A549 (cell line): ENCODE measurements at regions not wholly inside any gene's neighbourhood (a gene's known extent, or its start where the extent isn't known, plus 50 kb on each side); places are given as distances from the start of the nearest gene placed in this dataset.

Experiments
- ATAC-seq, 2 experiments: fragments of 200-7000 bp in 1 of 2; fragments of >200 bp in 1 of 2; cut with Nextera tagmentation in 1 of 2; cut with Tn5 transposase in 1 of 2; 3 replicates each; pipeline versions ENCODE4 v1.8.0 to v1.9.1; 2018 to 2020; ENCODE audit warnings: mild to moderate bottlenecking in 1 of 2, moderate library complexity in 1 of 2
- CTCF ChIA-PET: fragments of 300-600 bp; sonication (Branson Sonifier 250); formaldehyde crosslinking; extraction: SDS; loops from one replicate; lab custom pipeline; 2021; ENCODE audit warnings: antibody characterized with exemption, inconsistent platforms; lab: Yijun Ruan, JAX
- POLR2A ChIA-PET: fragments of 350-600 bp; formaldehyde crosslinking; extraction: SDS; loops from one replicate; lab custom pipeline; 2021; ENCODE audit warnings: antibody characterized with exemption, inconsistent platforms; lab: Yijun Ruan, JAX
- DNase-seq, 2 experiments: peaks; one replicate each; pipeline versions ENCODE4 v3.0.0 to v3.0.0-alpha.2; 2011 to 2016; ENCODE audit warnings: low read depth in 1 of 2, low spot score in 1 of 2
- FAIRE-seq: peaks from 2 replicates; lab custom pipeline; 2011; peaks lifted over from hg19 to GRCh38; lab: Jason Lieb, UNC
- H3K27ac ChIP-seq, 2 experiments: fragments of >200 bp; sonication (Bioruptor Twin); formaldehyde crosslinking; 3 replicates each; pipeline ENCODE4 v1.5.1; 2016 to 2017
- H3K4me1 ChIP-seq: fragments of >200 bp; sonication (Bioruptor Twin); formaldehyde crosslinking; 3 replicates; pipeline ENCODE4 v1.6.1; 2016
- H3K4me2 ChIP-seq: fragments of >200 bp; sonication (Bioruptor Twin); formaldehyde crosslinking; 3 replicates; pipeline ENCODE4 v1.6.1; 2016
- H3K4me3 ChIP-seq: fragments of >200 bp; sonication (Bioruptor Twin); formaldehyde crosslinking; 3 replicates; pipeline ENCODE4 v1.5.1; 2016
- H3K9me3 ChIP-seq: fragments of >200 bp; sonication (Bioruptor Twin); formaldehyde crosslinking; 3 replicates; pipeline ENCODE4 v1.6.1; 2016
- BHLHE40 ChIP-seq: IDR thresholded peaks from 2 replicates; pipeline ENCODE4 v1.6.1; 2012; ENCODE audit warnings: low read depth, low read length, inconsistent platforms
- CHD4 ChIP-seq: fragments of 200-600 bp; sonication (generic); IDR thresholded peaks from 2 replicates; pipeline ENCODE4 v1.6.1; 2016; ENCODE audit warnings: antibody characterized with exemption, mild to moderate bottlenecking, borderline replicate concordance
- EP300 ChIP-seq, 2 experiments: fragments of >200 bp; sonication (Bioruptor Twin); formaldehyde crosslinking; IDR thresholded peaks; 2 replicates in 1 of 2; 3 replicates in 1 of 2; pipeline ENCODE4 v1.6.1; 2016 to 2017
- FOSB ChIP-seq: fragments of 250-450 bp; sonication (Bioruptor Pico); IDR thresholded peaks from 2 replicates; pipeline ENCODE4 v1.5.0; 2020; ENCODE audit warnings: mild to moderate bottlenecking, moderate library complexity
- FOSL2 ChIP-seq, 2 experiments: fragments of 450-650 bp in 1 of 2; fragments of >200 bp in 1 of 2; sonication (Bioruptor Twin) in 1 of 2; formaldehyde crosslinking; IDR thresholded peaks; 2 replicates each; pipeline versions ENCODE4 v1.5.0 to v1.6.1; 2016 to 2020; ENCODE audit warnings: mild to moderate bottlenecking in 1 of 2, moderate library complexity in 1 of 2
- HDAC2 ChIP-seq: fragments of 200-600 bp; sonication (generic); IDR thresholded peaks from 2 replicates; pipeline ENCODE4 v1.6.1; 2016
- HOXB5 ChIP-seq: fragments of 250-450 bp; sonication (Bioruptor Pico); IDR thresholded peaks from 2 replicates; pipeline ENCODE4 v1.5.0; 2020; ENCODE audit warnings: mild to moderate bottlenecking, moderate library complexity
- NR3C1 ChIP-seq: fragments of >200 bp; sonication (Bioruptor Twin); formaldehyde crosslinking; IDR thresholded peaks from 3 replicates; pipeline ENCODE4 v1.6.1; 2017
- PHF8 ChIP-seq: fragments of 200-600 bp; sonication (generic); IDR thresholded peaks from 2 replicates; pipeline ENCODE4 v1.6.1; 2016; ENCODE audit warnings: low read depth, mild to moderate bottlenecking, antibody characterized with exemption, moderate library complexity, borderline replicate concordance
- POLR2A ChIP-seq: IDR thresholded peaks from 2 replicates; pipeline ENCODE4 v1.6.1; 2012; ENCODE audit warnings: mild to moderate bottlenecking, low read length
- POLR2AphosphoS2 ChIP-seq: conservative IDR thresholded peaks from 2 replicates; pipeline ENCODE4 v1.6.1; 2012; ENCODE audit warnings: low read length, improper control_type of control experiment, inconsistent platforms
- RCOR1 ChIP-seq: fragments of 150-350 bp; IDR thresholded peaks from 2 replicates; pipeline ENCODE4 v1.6.1; 2014; ENCODE audit warnings: antibody characterized with exemption, low read length, low read depth
- SREBF2 ChIP-seq: fragments of 450-650 bp; IDR thresholded peaks from 2 replicates; pipeline ENCODE4 v1.6.1; 2014; ENCODE audit warnings: mild to moderate bottlenecking, moderate library complexity
- TFCP2L1 ChIP-seq: fragments of 250-450 bp; sonication (Bioruptor Pico); IDR thresholded peaks from 2 replicates; pipeline ENCODE4 v1.5.0; 2021; ENCODE audit warnings: mild to moderate bottlenecking
- TP53 ChIP-seq: fragments of 250-450 bp; sonication (Bioruptor Pico); IDR thresholded peaks from 2 replicates; pipeline ENCODE4 v1.5.0; 2021; ENCODE audit warnings: mild to moderate bottlenecking, moderate library complexity
- ZC3H11A ChIP-seq: fragments of 450-650 bp; IDR thresholded peaks from 2 replicates; pipeline ENCODE4 v1.6.1; 2014; ENCODE audit warnings: antibody characterized with exemption, mild to moderate bottlenecking
- ZNF302 ChIP-seq: fragments of 250-450 bp; sonication (Bioruptor Pico); IDR thresholded peaks from 2 replicates; pipeline ENCODE4 v1.9.0; 2021; ENCODE audit warnings: inconsistent platforms, mild to moderate bottlenecking, moderate library complexity
- ZSCAN20 ChIP-seq: fragments of 250-450 bp; sonication (Bioruptor Pico); IDR thresholded peaks from 2 replicates; pipeline ENCODE4 v1.8.0; 2022; ENCODE audit warnings: mild to moderate bottlenecking, moderate library complexity
- WGBS: methylation state at CpG from one replicate; pipeline ENCODE4 v1.1.6; 2017; ENCODE audit errors: missing lambda C conversion rate; 5-methylcytosine and 5-hydroxymethylcytosine counted together
- TF ChIP-seq, protein P1 (sequence below): IDR thresholded peaks from 2 replicates; pipeline ENCODE4 v1.6.1; 2012; ENCODE audit warnings: low read depth, borderline replicate concordance
- TF ChIP-seq, protein P2 (sequence below): fragments of 150-350 bp; IDR thresholded peaks from 2 replicates; pipeline ENCODE4 v1.6.1; 2014; ENCODE audit warnings: low read depth, mild to moderate bottlenecking, low read length
- TF ChIP-seq, protein P3 (sequence below): IDR thresholded peaks from 2 replicates; pipeline ENCODE4 v1.6.1; 2012
- TF ChIP-seq, protein P4 (sequence below): fragments of >200 bp; sonication (Bioruptor Twin); formaldehyde crosslinking; IDR thresholded peaks from 3 replicates; pipeline ENCODE4 v1.6.1; 2016
- TF ChIP-seq, protein P5 (sequence below): fragments of 250-450 bp; sonication (Bioruptor Pico); IDR thresholded peaks from 2 replicates; pipeline ENCODE4 v1.5.0; 2020; ENCODE audit warnings: low read depth, mild to moderate bottlenecking, moderate library complexity

DNA sequence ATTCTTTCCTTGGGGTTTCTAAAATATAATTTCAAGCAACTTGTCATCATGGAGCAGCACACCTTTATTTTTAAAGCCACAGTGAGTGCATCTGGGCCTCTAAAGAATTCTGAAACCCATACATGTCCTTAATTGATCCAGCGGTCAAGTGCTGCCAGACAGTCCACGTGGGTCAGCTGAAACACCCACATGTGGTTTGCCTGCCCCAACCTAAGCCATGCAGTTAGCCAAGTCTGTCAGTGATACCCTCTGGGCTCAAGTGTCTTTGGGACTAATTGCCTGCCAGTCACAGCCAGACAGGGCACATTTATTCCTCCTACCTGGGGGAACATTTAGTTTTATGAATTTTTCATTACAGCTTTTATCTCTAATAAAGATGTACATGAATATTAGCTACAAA lies 291.4 kb upstream of the SLC30A5 start:
- POLR2A ChIA-PET, result no interaction called here
- TF ChIP-seq, protein P1, sequence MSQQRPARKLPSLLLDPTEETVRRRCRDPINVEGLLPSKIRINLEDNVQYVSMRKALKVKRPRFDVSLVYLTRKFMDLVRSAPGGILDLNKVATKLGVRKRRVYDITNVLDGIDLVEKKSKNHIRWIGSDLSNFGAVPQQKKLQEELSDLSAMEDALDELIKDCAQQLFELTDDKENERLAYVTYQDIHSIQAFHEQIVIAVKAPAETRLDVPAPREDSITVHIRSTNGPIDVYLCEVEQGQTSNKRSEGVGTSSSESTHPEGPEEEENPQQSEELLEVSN, result no peak
- TF ChIP-seq ZSCAN20 (CRISPR knock-in tag), result no peak
- no peak for TF ChIP-seq RCOR1
- no peak for TF ChIP-seq TP53 (CRISPR knock-in tag)
- TF ChIP-seq POLR2AphosphoS2, result no peak
- TF ChIP-seq FOSB (CRISPR knock-in tag), result no peak
- TF ChIP-seq CHD4, result no peak
- no peak for TF ChIP-seq SREBF2
- no peak for TF ChIP-seq NR3C1
- no peak for TF ChIP-seq HDAC2
- TF ChIP-seq BHLHE40, result no peak

DNA sequence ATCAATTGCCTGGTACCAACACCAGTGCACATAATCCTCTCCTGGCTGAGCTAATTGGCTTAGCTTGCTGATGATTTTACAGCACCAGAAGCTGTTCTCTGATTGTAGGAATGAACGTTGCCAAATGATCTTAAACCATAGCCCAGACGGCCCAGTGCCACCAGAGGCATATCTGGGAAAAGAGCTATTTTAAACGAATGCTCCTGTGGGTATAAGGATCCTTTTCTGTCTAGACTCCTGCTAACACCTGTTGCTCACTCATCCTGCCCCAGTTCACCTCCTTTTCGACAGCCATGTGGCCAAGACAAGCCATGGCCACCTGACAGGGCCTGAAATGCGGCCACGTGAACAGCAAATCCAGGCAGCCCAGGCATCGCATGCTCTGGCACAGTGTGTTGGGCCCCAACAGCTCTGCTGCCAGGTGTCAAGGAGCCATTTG lies 289.9 kb upstream of the SLC30A5 start:
- Histone ChIP-seq H3K4me1 (no peaks in the 10 kb centered on the region), H3K9me3 (peaks cover 13% of the 10 kb centered on the region; the same call in 2 of the 3 replicates), H3K4me3 (no peak overlapping the region), H3K4me2 (no peak overlapping the region), H3K27ac (no peak overlapping the region)
- TF ChIP-seq EP300 (IDR thresholded peaks at IDR 0.05), result no peak
- TF ChIP-seq FOSL2 (IDR thresholded peaks at IDR 0.05), result no peak
- no peak for TF ChIP-seq FOSL2 (CRISPR knock-in tag; IDR thresholded peaks at IDR 0.05)
- TF ChIP-seq TFCP2L1, result no peak
- no peak for TF ChIP-seq PHF8
- no peak for TF ChIP-seq ZNF302
- TF ChIP-seq, protein P2, sequence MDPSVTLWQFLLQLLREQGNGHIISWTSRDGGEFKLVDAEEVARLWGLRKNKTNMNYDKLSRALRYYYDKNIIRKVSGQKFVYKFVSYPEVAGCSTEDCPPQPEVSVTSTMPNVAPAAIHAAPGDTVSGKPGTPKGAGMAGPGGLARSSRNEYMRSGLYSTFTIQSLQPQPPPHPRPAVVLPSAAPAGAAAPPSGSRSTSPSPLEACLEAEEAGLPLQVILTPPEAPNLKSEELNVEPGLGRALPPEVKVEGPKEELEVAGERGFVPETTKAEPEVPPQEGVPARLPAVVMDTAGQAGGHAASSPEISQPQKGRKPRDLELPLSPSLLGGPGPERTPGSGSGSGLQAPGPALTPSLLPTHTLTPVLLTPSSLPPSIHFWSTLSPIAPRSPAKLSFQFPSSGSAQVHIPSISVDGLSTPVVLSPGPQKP, result no peak
- no peak for TF ChIP-seq RCOR1
- TF ChIP-seq ZC3H11A, result no peak
- no peak for TF ChIP-seq POLR2A
- TF ChIP-seq, protein P3, sequence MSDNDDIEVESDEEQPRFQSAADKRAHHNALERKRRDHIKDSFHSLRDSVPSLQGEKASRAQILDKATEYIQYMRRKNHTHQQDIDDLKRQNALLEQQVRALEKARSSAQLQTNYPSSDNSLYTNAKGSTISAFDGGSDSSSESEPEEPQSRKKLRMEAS, result no peak
- TF ChIP-seq FOSB (CRISPR knock-in tag), result no peak
- TF ChIP-seq, protein P4, sequence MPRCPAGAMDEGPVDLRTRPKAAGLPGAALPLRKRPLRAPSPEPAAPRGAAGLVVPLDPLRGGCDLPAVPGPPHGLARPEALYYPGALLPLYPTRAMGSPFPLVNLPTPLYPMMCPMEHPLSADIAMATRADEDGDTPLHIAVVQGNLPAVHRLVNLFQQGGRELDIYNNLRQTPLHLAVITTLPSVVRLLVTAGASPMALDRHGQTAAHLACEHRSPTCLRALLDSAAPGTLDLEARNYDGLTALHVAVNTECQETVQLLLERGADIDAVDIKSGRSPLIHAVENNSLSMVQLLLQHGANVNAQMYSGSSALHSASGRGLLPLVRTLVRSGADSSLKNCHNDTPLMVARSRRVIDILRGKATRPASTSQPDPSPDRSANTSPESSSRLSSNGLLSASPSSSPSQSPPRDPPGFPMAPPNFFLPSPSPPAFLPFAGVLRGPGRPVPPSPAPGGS, result no peak
- no peak for TF ChIP-seq SREBF2
- TF ChIP-seq, protein P5, sequence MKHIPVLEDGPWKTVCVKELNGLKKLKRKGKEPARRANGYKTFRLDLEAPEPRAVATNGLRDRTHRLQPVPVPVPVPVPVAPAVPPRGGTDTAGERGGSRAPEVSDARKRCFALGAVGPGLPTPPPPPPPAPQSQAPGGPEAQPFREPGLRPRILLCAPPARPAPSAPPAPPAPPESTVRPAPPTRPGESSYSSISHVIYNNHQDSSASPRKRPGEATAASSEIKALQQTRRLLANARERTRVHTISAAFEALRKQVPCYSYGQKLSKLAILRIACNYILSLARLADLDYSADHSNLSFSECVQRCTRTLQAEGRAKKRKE, result no peak
- no peak for TF ChIP-seq CHD4
- TF ChIP-seq HOXB5 (CRISPR knock-in tag), result no peak
- ATAC-seq, result no peak
- 48% methylated on average over 7 of the region's 7 CpGs for WGBS
- ChIA-PET POLR2A (no interaction called here), CTCF (no interaction called here)
- FAIRE-seq, result no peak
- DNase-seq, result no peak

More for the DNA sequence above, 291.4 kb upstream of the SLC30A5 start:
- ATAC-seq, result no peak
- CTCF ChIA-PET, result interaction anchor here (0.6 to 1.0 kb wide), 3 partner anchors 13 to 22 kb away, joined by 3 to 5 read pairs (median 3); no protein-coding TSS in a partner anchor
- H3K4me1 ChIP-seq, result no peaks in the 10 kb centered on the region
- no peak for FAIRE-seq
- WGBS, result 19% methylated on average over 2 of the region's 2 CpGs
- no peak for DNase-seq
- no peak overlapping the region for H3K4me2 ChIP-seq
- H3K4me3 ChIP-seq, result no peak overlapping the region
- no peak overlapping the region for H3K27ac ChIP-seq
- H3K9me3 ChIP-seq, result peaks cover 13% of the 10 kb centered on the region; the same call in 2 of the 3 replicates
